ENCODE measurements at regions not wholly inside any gene's neighbourhood (a gene's known extent, or its start where the extent isn't known, plus 50 kb on each side); places are given as distances from the start of the nearest gene placed in this dataset.

- 58% methylated on average over 2 of the region's 4 CpGs for WGBS (ENCODE audit: insufficient coverage)
- H3K4me3 ChIP-seq (ENCODE audit: low read length), result no peak overlapping the region
These were observed 327.6 kb downstream of the TBC1D4 start for GRCh38 chr13:75154331-75154730.

GRCh38 chr13:75153834-75154233, 328.1 kb downstream of the TBC1D4 start:
- Histone ChIP-seq H3K4me3 (ENCODE audit: low read length) (no peak overlapping the region), H3K4me1 (ENCODE audit: control insufficient read depth, insufficient read depth, low read length) (no peaks in the 10 kb centered on the region), H3K27ac (ENCODE audit: low read length) (no peak overlapping the region), H3K9me3 (replicated peaks; ENCODE audit: control insufficient read depth, low read depth, low read length) (peaks cover 5% of the 10 kb centered on the region), H3K36me3 (ENCODE audit: control insufficient read depth, insufficient read depth, low read length) (no peaks in the 10 kb centered on the region), H3K27me3 (ENCODE audit: control insufficient read depth, insufficient read depth, low read length) (no peaks in the 10 kb centered on the region)
- no peak for DNase-seq

More at GRCh38 chr13:75154331-75154730, 327.6 kb downstream of the TBC1D4 start:
- H3K27ac ChIP-seq (ENCODE audit: low read length), result no peak overlapping the region
- H3K4me1 ChIP-seq (ENCODE audit: control insufficient read depth, insufficient read depth, low read length), result no peaks in the 10 kb centered on the region
- H3K27me3 ChIP-seq (ENCODE audit: control insufficient read depth, insufficient read depth, low read length), result no peaks in the 10 kb centered on the region
- DNase-seq, result no peak
- H3K9me3 ChIP-seq (replicated peaks; ENCODE audit: control insufficient read depth, low read depth, low read length), result peaks cover 5% of the 10 kb centered on the region
- H3K36me3 ChIP-seq (ENCODE audit: control insufficient read depth, insufficient read depth, low read length), result no peaks in the 10 kb centered on the region

DNA sequence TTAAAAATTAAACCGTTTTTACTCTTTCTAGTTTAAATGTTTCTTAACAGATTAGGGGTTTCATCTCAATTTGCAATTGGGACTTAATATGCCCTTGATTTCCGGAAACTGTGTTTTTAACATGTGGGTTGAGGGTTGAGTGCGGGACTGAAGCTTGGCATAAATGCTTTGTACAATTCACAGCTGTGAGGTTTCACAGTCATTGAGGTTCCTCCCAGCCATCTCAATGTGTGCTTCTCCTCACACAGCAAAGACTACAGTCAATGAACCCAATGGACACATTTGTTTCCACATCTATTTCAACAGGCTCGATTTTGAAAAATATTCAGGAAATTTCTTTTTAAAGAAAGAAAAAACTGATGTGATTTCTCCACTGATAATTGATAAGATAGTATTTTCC, 328.6 kb downstream of the TBC1D4 start:
- Histone ChIP-seq H3K4me1 (ENCODE audit: control insufficient read depth, insufficient read depth, low read length) (no peaks in the 10 kb centered on the region), H3K27me3 (ENCODE audit: control insufficient read depth, insufficient read depth, low read length) (no peaks in the 10 kb centered on the region), H3K4me3 (ENCODE audit: low read length) (no peak overlapping the region), H3K27ac (ENCODE audit: low read length) (no peak overlapping the region), H3K9me3 (replicated peaks; ENCODE audit: control insufficient read depth, low read depth, low read length) (peaks cover 5% of the 10 kb centered on the region), H3K36me3 (ENCODE audit: control insufficient read depth, insufficient read depth, low read length) (no peaks in the 10 kb centered on the region)
- whole genome bisulfite sequencing (ENCODE audit: insufficient coverage), result no CpG with 5 or more reads among the region's 4 CpGs
- DNase-seq, result no peak

GRCh38 chr13:75151081-75151643, 330.8 kb downstream of the TBC1D4 start:
- no peaks in the 10 kb centered on the region for H3K36me3 ChIP-seq (ENCODE audit: control insufficient read depth, insufficient read depth, low read length)
- H3K27me3 ChIP-seq (ENCODE audit: control insufficient read depth, insufficient read depth, low read length), result no peaks in the 10 kb centered on the region
- H3K4me1 ChIP-seq (ENCODE audit: control insufficient read depth, insufficient read depth, low read length), result no peaks in the 10 kb centered on the region
- peak; percentile 22 for DNase-seq
- H3K4me3 ChIP-seq (ENCODE audit: low read length), result no peak overlapping the region
- H3K27ac ChIP-seq (ENCODE audit: low read length), result no peak overlapping the region
- no peaks in the 10 kb centered on the region for H3K9me3 ChIP-seq (replicated peaks; ENCODE audit: control insufficient read depth, low read depth, low read length)
- WGBS (ENCODE audit: insufficient coverage), result 67% methylated on average over 1 of the region's 3 CpGs

- H3K9me3 ChIP-seq (replicated peaks; ENCODE audit: control insufficient read depth, low read depth, low read length), result no peaks in the 10 kb centered on the region
- H3K27me3 ChIP-seq (ENCODE audit: control insufficient read depth, insufficient read depth, low read length), result no peaks in the 10 kb centered on the region
- peaks cover 3% of the 10 kb centered on the region for H3K4me1 ChIP-seq (ENCODE audit: control insufficient read depth, insufficient read depth, low read length)
- no peak for DNase-seq
- no peak overlapping the region for H3K4me3 ChIP-seq (ENCODE audit: low read length)
- no peak overlapping the region for H3K27ac ChIP-seq (ENCODE audit: low read length)
- H3K36me3 ChIP-seq (ENCODE audit: control insufficient read depth, insufficient read depth, low read length), result no peaks in the 10 kb centered on the region
These were observed 332.2 kb downstream of the TBC1D4 start for GRCh38 chr13:75149776-75150175.

DNA sequence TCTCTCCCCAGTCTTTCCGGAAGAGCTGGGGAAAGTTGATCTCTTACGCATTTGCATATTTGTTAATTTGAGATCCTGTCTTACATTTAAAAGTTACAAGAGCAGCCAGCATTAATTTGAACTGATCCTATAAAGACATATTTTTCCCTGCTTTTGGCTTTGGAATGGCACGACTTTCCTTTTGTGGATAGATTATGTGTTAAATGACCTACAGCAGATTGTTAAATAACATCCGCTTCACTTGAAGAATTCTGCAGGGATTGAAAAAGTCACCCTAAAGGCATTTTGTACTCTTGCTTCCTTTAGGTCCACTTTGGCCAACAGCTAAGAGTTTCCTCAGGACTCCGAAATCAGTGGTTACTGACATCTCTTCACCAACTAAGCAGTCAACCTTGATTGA, 334.0 kb downstream of the TBC1D4 start:
- WGBS (ENCODE audit: insufficient coverage), result no CpG with 5 or more reads among the region's 5 CpGs
- H3K4me1 ChIP-seq (ENCODE audit: control insufficient read depth, insufficient read depth, low read length), result peaks cover 3% of the 10 kb centered on the region
- H3K36me3 ChIP-seq (ENCODE audit: control insufficient read depth, insufficient read depth, low read length), result no peaks in the 10 kb centered on the region
- no peak overlapping the region for H3K4me3 ChIP-seq (ENCODE audit: low read length)
- H3K9me3 ChIP-seq (replicated peaks; ENCODE audit: control insufficient read depth, low read depth, low read length), result no peaks in the 10 kb centered on the region
- no peaks in the 10 kb centered on the region for H3K27me3 ChIP-seq (ENCODE audit: control insufficient read depth, insufficient read depth, low read length)
- DNase-seq, result no peak
- H3K27ac ChIP-seq (ENCODE audit: low read length), result no peak overlapping the region

GRCh38 chr13:75146436-75146835, 335.5 kb downstream of the TBC1D4 start:
- Histone ChIP-seq H3K4me1 (ENCODE audit: control insufficient read depth, insufficient read depth, low read length) (peaks cover 3% of the 10 kb centered on the region), H3K4me3 (ENCODE audit: low read length) (no peak overlapping the region), H3K9me3 (replicated peaks; ENCODE audit: control insufficient read depth, low read depth, low read length) (no peaks in the 10 kb centered on the region), H3K27me3 (ENCODE audit: control insufficient read depth, insufficient read depth, low read length) (no peaks in the 10 kb centered on the region), H3K36me3 (ENCODE audit: control insufficient read depth, insufficient read depth, low read length) (no peaks in the 10 kb centered on the region), H3K27ac (ENCODE audit: low read length) (no peak overlapping the region)
- no peak for DNase-seq
- no CpG with 5 or more reads among the region's 1 CpG for WGBS (ENCODE audit: insufficient coverage)

DNA sequence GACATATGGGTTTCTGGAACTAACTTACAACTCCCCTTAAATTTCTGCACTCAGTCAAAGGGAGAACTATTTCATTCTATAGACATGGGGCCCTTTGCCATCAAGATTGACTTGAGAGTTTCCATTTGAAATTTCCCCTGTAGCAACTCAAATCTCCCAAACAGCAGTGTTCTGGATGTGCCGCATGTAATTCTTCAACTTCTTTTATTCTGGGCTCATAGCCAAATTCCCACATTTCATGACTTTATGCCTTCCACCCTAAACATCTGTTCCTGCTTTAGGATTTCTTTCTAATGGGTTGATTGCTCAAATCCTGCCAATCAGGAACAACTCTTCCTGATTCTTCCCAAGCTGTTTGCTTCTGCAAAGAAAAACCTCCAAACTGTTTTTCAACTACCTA, 336.0 kb downstream of the TBC1D4 start:
- Histone ChIP-seq H3K36me3 (ENCODE audit: control insufficient read depth, insufficient read depth, low read length) (no peaks in the 10 kb centered on the region), H3K27ac (ENCODE audit: low read length) (no peak overlapping the region), H3K27me3 (ENCODE audit: control insufficient read depth, insufficient read depth, low read length) (no peaks in the 10 kb centered on the region), H3K4me3 (ENCODE audit: low read length) (no peak overlapping the region), H3K9me3 (replicated peaks; ENCODE audit: control insufficient read depth, low read depth, low read length) (no peaks in the 10 kb centered on the region), H3K4me1 (ENCODE audit: control insufficient read depth, insufficient read depth, low read length) (peaks cover 3% of the 10 kb centered on the region)
- 0% methylated on average over 1 of the region's 1 CpG for WGBS (ENCODE audit: insufficient coverage)
- peak; percentile 88 for DNase-seq

DNA sequence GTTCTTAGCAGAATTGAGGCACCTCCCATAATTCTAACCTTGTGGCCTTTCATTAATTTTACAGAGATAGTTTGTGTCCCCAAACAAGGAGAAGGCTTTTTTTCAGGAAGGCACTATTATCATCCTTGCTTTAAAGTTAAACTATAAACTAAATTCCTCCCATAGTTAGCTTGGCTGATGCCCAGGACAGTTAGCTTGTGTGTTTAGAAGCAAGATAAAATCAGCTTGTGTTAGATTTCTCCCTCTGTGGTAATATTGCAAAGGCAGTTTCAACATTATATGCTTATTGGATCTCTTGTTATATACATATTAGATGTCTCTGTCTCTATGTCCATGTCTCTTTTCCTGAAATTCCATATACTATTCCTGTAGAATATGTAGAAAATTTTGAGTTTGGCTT, 342.7 kb downstream of the TBC1D4 start:
- DNase-seq, result no peak
- H3K4me1 ChIP-seq (ENCODE audit: control insufficient read depth, insufficient read depth, low read length), result no peaks in the 10 kb centered on the region
- no peak overlapping the region for H3K4me3 ChIP-seq (ENCODE audit: low read length)
- no peak overlapping the region for H3K27ac ChIP-seq (ENCODE audit: low read length)
- H3K9me3 ChIP-seq (replicated peaks; ENCODE audit: control insufficient read depth, low read depth, low read length), result peaks cover 8% of the 10 kb centered on the region
- H3K27me3 ChIP-seq (ENCODE audit: control insufficient read depth, insufficient read depth, low read length), result no peaks in the 10 kb centered on the region
- no peaks in the 10 kb centered on the region for H3K36me3 ChIP-seq (ENCODE audit: control insufficient read depth, insufficient read depth, low read length)

DNA sequence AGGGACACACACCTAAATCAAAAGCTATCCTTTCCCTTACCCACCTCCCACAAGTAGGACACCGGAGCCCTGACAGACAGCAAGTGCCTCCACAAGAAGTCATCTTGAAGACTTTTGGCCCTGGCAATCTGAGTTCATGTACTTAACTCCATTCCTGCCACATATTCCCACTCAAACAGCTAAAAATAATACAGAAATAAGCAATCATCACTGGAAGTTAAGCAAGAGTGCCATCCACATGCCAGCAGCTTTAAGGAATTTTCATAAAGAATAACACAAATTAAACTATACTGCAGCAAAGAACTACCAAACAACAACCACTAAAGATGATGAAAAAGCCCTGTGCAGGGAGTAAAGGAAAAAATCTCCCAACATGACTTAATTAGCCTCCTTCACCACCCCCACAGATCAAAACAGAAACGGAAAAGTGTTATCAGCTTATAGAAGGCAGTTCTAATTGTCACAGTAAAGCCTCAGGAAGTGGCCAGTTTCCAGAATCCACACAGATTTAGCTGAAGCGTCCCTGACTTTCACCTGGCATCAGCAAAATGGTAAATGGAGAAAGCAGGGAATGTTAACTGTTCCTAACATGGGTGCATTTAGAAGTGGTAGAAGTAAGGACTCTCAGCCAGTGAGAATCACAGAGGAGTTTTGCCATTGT, 343.9 kb downstream of the TBC1D4 start:
- H3K27ac ChIP-seq (ENCODE audit: low read length), result no peak overlapping the region
- H3K27me3 ChIP-seq (ENCODE audit: control insufficient read depth, insufficient read depth, low read length), result no peaks in the 10 kb centered on the region
- H3K36me3 ChIP-seq (ENCODE audit: control insufficient read depth, insufficient read depth, low read length), result no peaks in the 10 kb centered on the region
- no peaks in the 10 kb centered on the region for H3K4me1 ChIP-seq (ENCODE audit: control insufficient read depth, insufficient read depth, low read length)
- no peak for DNase-seq
- H3K4me3 ChIP-seq (ENCODE audit: low read length), result no peak overlapping the region
- WGBS (ENCODE audit: insufficient coverage), result 100% methylated on average over 2 of the region's 3 CpGs
- H3K9me3 ChIP-seq (replicated peaks; ENCODE audit: control insufficient read depth, low read depth, low read length), result peaks cover 8% of the 10 kb centered on the region

DNA sequence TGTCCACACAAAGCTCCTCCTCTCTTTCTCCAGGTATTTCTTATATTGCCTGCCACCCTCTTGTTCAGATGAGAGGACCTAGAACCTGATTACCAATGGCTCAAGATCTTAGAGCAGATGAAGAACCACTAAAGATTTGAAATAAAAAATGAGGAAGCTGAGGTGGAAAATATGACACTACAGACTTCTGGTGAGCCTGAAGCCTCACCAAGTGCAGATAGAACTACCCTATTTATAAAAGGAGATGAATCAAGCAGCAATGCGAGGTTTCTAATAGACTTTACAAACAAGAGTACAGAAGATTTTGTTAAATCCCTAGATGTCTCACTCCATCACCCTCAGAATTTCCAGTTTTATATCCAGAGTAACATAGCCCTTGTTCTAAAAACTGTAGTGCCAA, 345.8 kb downstream of the TBC1D4 start:
- H3K36me3 ChIP-seq (ENCODE audit: control insufficient read depth, insufficient read depth, low read length), result no peaks in the 10 kb centered on the region
- WGBS (ENCODE audit: insufficient coverage), result 100% methylated on average over 1 of the region's 1 CpG
- H3K27me3 ChIP-seq (ENCODE audit: control insufficient read depth, insufficient read depth, low read length), result no peaks in the 10 kb centered on the region
- no peak overlapping the region for H3K27ac ChIP-seq (ENCODE audit: low read length)
- H3K4me3 ChIP-seq (ENCODE audit: low read length), result no peak overlapping the region
- no peak for DNase-seq
- peaks cover 8% of the 10 kb centered on the region for H3K9me3 ChIP-seq (replicated peaks; ENCODE audit: control insufficient read depth, low read depth, low read length)
- H3K4me1 ChIP-seq (ENCODE audit: control insufficient read depth, insufficient read depth, low read length), result no peaks in the 10 kb centered on the region
